HG03571 (cell line): ENCODE measurements at regions not wholly inside any gene's neighbourhood (a gene's known extent, or its start where the extent isn't known, plus 50 kb on each side); places are given as distances from the start of the nearest gene placed in this dataset.

Experiments
- ATAC-seq: cut with Tn5 transposase; IDR thresholded peaks from one replicate; pipeline ENCODE4 v1.9.1; 2021; ENCODE audit not compliant: unreplicated experiment

- no peak for ATAC-seq
Measured at GRCh38 chr6:133583907-133584427, 304.9 kb upstream of the TCF21 start.

- no peak for ATAC-seq
Measured at GRCh38 chr6:133584823-133585222, 304.1 kb upstream of the TCF21 start.

- ATAC-seq, result no peak
Measured at GRCh38 chr6:133585978-133586377, 302.9 kb upstream of the TCF21 start.

GRCh38 chr6:133587546-133588160 lies 301.3 kb upstream of the TCF21 start:
- no peak for ATAC-seq

GRCh38 chr6:133590196-133590595 lies 298.7 kb upstream of the TCF21 start:
- no peak for ATAC-seq

GRCh38 chr6:133590814-133591213 lies 298.1 kb upstream of the TCF21 start:
- ATAC-seq, result no peak

- ATAC-seq, result no peak
Measured at GRCh38 chr6:133591275-133591674, 297.6 kb upstream of the TCF21 start.

GRCh38 chr6:133594652-133595110 lies 294.2 kb upstream of the TCF21 start:
- ATAC-seq, result no peak

- no peak for ATAC-seq
Measured at GRCh38 chr6:133595111-133595761, 293.7 kb upstream of the TCF21 start.

DNA sequence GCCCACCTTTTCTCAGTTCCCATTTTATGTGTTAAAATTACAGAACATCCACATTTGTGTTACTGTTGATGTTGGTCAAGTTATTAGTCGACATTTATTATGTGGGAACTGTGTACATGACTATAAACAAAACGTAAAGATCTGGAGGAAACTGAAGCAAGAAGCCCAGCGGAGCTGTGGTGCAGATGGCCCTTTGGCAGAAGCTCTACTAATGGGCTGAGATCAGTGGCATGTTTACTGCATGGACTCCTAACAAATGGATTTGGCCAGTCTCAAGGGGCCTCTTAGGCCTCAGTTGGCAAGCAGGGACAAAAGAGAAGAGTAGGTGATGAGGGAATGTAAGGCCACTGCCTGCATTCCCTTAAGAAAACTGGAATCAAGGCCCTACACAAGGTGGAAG lies 282.1 kb upstream of the TCF21 start:
- ATAC-seq, result no peak

- ATAC-seq, result no peak
Measured at GRCh38 chr6:133608620-133609019, 280.3 kb upstream of the TCF21 start.

- no peak for ATAC-seq
Measured at GRCh38 chr6:133609415-133610226, 279.3 kb upstream of the TCF21 start.

- ATAC-seq, result no peak
Measured at GRCh38 chr6:133610227-133610840, 278.6 kb upstream of the TCF21 start.

DNA sequence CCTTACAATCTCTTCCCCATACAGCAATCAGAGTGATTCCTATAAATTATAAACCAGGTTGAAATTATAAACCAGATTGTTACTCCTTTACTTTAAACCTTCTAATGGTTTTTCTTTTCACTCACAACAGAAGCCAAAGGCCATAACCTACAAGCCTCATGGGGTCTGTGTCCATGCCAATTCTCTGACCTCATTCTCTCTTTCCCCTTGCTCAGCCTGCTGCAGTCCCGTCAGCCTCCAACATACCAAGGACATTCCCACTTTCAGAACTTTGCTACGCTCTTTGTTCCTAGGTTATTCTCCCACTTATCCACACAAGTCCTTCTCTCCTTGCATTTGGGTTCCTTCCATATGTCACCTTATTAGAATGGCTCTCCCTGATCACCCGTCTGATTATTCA lies 277.9 kb upstream of the TCF21 start:
- ATAC-seq, result no peak

DNA sequence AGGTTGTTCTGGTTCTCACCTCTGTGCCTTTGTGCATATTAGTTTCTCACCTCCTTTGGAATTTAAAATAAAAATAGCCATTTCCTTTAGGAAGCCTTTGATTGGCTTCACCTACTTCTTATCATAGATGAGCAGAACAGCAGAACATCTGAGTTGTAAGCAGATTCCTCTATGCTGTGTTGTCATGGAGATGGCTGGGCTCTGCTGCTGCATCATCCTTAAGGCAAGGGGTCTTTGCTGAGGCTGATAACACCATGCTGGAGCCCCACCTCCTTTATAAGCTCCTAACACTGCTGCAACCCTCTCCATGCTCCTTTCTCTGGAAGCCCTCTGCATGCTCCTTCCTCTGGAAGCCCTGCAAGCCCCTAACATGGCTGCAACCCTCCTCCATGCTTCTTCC lies 276.5 kb upstream of the TCF21 start:
- no peak for ATAC-seq

DNA sequence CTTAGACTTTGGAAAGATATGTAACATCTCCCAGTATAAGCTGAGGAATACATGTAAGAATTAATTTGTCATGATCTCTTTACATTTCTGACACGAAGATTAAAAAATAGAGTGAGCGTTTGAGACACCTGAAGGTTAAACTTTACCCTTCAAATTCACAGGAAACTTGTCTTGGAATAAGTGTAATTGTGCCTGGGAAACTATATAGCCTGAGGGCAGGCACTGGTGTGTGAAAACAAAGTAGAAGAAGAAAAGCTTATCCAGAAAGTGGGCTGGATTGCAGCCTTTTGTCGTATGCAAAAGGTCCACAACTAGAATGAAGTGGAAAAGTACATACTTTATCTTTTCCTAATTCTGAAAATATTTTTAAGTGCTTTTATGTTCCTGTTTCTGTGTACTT lies 275.7 kb upstream of the TCF21 start:
- ATAC-seq, result no peak

- no peak for ATAC-seq
Measured at GRCh38 chr6:133621751-133622150, 267.2 kb upstream of the TCF21 start.

DNA sequence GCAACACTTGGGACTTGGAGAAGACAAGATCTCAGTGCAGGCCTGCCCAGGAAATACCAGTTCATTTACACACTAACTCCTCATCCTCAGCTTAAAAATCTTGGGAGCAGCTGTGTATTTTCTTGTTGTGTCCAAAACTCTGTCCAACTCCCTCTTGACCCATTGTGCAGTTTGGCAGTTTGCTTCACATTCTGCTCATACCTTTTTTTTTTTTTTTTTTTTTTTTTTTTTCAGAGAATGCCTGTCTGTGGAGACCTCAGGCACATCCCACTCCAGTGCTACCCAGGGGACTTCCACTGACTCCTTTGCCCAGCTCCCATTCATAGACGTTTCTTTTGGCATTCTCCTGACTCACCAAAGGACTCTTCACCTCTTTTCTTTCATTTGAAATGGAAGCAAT lies 265.8 kb upstream of the TCF21 start:
- ATAC-seq, result no peak

- no peak for ATAC-seq
Measured at GRCh38 chr6:133623621-133624020, 265.3 kb upstream of the TCF21 start.

DNA sequence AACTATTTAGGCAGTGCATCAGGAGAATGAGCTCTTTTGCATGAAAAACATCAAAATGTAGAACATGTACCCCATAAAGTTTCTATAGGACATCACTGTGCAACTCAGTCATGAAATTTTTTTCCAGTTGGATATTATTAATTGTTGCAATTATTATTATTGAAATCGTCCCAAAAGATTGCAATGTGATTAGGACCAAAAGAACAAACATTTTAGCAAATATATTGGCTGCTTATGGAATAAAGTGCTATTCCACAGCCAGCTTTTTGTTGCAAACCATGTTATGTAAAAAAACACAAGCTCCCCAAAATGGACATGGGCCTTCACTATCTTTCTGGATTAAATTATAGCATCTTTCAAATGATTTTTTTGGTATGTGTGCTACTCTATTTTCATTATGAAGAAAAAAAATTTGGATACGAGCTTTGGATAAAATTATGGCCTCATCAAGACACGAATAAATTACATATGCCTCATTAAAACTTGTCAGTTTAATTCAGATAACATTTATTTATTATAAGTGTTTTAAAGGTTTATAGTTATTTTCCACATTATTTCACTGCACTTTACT lies 262.7 kb upstream of the TCF21 start:
- no peak for ATAC-seq

GRCh38 chr6:133629970-133630369 lies 258.9 kb upstream of the TCF21 start:
- no peak for ATAC-seq
